ENCODE measurements at regions not wholly inside any gene's neighbourhood (a gene's known extent, or its start where the extent isn't known, plus 50 kb on each side); places are given as distances from the start of the nearest gene placed in this dataset.

DNA sequence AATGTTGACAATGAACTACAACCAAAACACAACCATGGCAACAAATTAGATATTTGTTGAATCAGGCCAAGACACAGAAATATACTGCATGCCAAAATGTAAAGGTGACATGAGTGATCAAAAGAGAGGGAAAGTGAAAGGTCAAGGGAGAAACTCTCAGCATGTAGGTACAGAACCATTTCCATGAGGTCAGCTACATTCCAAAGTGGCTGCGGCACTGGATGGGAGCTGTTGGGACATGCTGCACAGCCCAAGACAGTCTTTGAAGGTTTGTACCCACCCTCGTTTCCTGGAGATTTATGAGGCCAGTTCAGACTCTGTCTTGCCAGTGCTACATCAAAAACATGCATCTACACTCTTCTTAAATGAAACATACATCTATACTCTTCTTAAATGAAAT is 579.9 kb downstream of the BMP2 start:
- no peaks in the 10 kb centered on the region for H3K27me3 ChIP-seq
- H3K4me3 ChIP-seq, result no peak overlapping the region
- no peak overlapping the region for H3K27ac ChIP-seq
- DNase-seq, result no peak
- no peaks in the 10 kb centered on the region for H3K4me1 ChIP-seq
- no peaks in the 10 kb centered on the region for H3K9me3 ChIP-seq (replicated peaks)
- no peaks in the 10 kb centered on the region for H3K36me3 ChIP-seq

DNA sequence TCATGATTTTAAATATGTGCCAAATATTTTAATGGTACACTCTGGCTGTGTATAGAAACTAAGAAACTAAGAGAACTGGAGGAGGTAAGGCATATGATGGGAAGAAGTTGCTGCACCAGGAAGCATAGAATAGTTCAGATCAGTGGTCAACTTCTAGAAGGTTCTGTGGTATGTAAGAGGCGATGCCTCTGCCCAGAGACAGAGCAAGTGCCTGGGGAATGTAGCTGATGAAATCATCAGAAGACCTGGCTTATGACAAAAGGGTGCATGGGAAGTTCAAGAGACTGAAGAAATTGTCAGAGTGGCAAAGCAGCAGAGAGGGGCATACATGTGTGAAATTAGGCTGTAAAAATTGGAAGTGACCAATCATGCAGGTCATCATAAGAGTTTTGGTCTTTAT is 580.8 kb downstream of the BMP2 start:
- Histone ChIP-seq H3K9me3 (replicated peaks) (no peaks in the 10 kb centered on the region), H3K27me3 (no peaks in the 10 kb centered on the region), H3K36me3 (no peaks in the 10 kb centered on the region), H3K4me1 (no peaks in the 10 kb centered on the region), H3K4me3 (no peak overlapping the region), H3K27ac (no peak overlapping the region)
- no peak for DNase-seq

DNA sequence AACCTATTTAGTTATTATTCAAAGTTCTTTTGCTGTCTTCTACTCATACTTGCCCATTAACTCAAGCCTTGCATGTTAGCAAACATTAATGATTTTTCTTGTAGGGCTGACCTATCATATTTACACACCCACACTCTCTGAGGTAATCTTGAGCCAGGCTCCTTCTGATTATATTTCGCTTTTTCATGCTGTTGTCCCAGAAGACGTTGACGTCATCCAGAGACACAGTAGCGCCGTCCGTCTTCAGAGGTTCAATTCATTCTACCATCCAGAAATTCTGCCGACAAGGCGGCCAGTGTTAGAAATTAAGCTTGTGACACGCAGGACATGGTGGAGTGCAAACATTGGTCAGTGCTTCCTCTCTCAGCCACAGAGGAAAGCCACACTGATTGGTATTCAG is 584.7 kb downstream of the BMP2 start:
- Histone ChIP-seq H3K36me3 (no peaks in the 10 kb centered on the region), H3K27me3 (no peaks in the 10 kb centered on the region), H3K4me1 (no peaks in the 10 kb centered on the region), H3K4me3 (no peak overlapping the region), H3K9me3 (replicated peaks) (no peaks in the 10 kb centered on the region), H3K27ac (no peak overlapping the region)
- no peak for DNase-seq

DNA sequence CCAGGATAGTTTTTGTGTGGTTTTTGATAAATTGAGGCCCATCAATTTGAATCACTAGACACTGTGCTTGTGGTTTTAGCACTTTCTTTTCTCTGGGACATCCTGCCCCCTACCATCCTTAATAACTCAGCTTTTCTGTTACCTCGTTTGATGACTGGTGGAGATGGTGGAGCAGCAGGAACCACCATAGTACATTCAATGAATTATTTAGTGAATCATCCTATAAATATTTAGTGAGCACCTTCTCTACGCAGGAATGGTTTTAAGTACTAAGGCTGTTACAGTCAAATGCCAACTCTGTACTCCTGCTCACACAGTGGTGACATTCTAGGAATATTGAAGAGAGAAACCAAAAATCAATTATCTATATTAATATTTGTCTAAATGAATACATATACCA is 585.2 kb downstream of the HAO1 start:
- H3K27me3 ChIP-seq, result no peaks in the 10 kb centered on the region
- H3K4me3 ChIP-seq, result no peak overlapping the region
- no peaks in the 10 kb centered on the region for H3K4me1 ChIP-seq
- no peaks in the 10 kb centered on the region for H3K36me3 ChIP-seq
- no peak for DNase-seq
- no peak overlapping the region for H3K27ac ChIP-seq
- H3K9me3 ChIP-seq (replicated peaks), result no peaks in the 10 kb centered on the region

DNA sequence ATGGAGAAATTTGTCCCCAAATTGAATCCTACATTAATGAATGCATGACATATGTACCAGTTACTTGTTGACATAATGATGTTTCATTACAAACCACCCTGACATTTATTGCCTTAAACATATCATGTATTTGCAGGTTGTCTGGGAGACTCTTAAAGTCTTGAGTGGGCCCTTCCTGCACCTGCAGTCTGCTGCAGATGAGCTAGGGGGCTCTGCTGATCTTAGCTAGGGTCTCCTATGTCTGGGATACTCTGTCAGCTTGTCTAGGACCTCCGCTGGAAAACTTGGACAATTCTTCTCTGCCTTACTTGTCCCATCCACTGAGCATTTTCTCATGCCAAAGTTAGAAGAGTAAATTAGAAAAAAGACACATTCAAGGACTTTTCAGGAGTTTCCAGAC is 581.6 kb downstream of the HAO1 start:
- H3K27ac ChIP-seq, result no peak overlapping the region
- H3K4me3 ChIP-seq, result no peak overlapping the region
- H3K4me1 ChIP-seq, result no peaks in the 10 kb centered on the region
- H3K36me3 ChIP-seq, result no peaks in the 10 kb centered on the region
- no peaks in the 10 kb centered on the region for H3K27me3 ChIP-seq
- DNase-seq, result peak in 1 of 2 experiments; percentile 6
- no peaks in the 10 kb centered on the region for H3K9me3 ChIP-seq (replicated peaks)

DNA sequence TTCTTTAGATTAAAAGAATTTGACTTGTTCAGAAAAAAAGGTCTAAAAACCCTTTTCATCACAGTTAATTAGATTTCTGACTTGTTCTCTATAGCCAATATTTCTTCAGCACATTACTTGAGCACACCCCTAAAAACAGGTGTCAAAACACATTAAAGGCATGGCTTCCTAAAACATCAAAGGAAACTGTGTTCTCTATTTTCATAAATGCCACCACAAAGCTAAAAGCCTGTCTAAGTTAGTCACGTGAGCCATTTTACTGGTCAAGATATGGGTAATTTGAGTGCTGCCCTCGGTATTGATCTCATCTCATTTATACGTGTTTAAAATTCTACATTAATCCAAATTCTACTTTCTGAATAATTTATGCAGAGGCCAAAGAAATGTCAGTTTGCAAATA is 580.5 kb downstream of the HAO1 start:
- H3K27ac ChIP-seq, result no peak overlapping the region
- no peaks in the 10 kb centered on the region for H3K27me3 ChIP-seq
- H3K4me1 ChIP-seq, result no peaks in the 10 kb centered on the region
- H3K9me3 ChIP-seq (replicated peaks), result no peaks in the 10 kb centered on the region
- DNase-seq, result no peak
- H3K36me3 ChIP-seq, result no peaks in the 10 kb centered on the region
- no peak overlapping the region for H3K4me3 ChIP-seq

DNA sequence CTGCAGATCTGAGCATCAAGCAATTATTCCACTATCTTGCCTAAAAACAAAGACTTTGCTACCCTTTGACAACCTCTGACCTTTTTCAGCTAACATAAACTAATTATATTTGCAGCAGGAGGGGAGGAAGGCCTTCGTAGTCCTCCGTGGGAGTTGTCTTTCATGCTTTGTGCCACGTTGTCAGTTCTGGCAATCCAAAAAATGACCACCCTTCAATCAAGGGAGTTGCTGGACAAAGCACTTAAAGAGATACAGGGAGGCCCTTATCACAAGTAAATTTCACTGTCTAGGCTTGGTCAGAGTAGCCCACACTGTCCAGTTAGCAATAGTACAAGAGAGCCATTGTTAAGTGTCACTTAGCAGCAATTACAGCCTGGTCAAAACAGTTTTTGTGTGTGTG is 578.9 kb downstream of the HAO1 start:
- Histone ChIP-seq H3K27me3 (no peaks in the 10 kb centered on the region), H3K9me3 (replicated peaks) (no peaks in the 10 kb centered on the region), H3K27ac (no peak overlapping the region), H3K4me3 (no peak overlapping the region), H3K4me1 (no peaks in the 10 kb centered on the region), H3K36me3 (no peaks in the 10 kb centered on the region)
- no peak for DNase-seq

DNA sequence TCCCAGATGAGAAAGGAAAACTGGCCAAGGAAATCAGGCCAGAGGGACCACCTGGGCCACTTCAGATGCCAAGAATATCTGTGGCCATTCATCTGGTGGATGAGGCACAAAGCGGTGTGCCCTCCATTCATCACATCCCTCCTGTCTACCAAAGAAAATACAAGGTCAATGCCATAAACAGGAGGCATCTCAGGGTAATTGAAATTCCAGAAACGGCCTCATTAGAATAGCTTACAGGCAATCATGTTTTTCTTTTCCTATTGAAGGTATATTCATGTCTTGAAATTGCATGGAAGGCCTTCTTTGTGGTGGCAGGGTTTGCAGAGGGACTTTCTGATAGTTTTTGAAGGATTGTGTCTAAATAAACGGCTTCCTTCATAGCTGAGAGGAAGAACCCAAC is 578.3 kb downstream of the HAO1 start:
- H3K4me1 ChIP-seq, result no peaks in the 10 kb centered on the region
- H3K4me3 ChIP-seq, result no peak overlapping the region
- H3K36me3 ChIP-seq, result no peaks in the 10 kb centered on the region
- no peak overlapping the region for H3K27ac ChIP-seq
- no peak for DNase-seq
- H3K27me3 ChIP-seq, result no peaks in the 10 kb centered on the region
- no peaks in the 10 kb centered on the region for H3K9me3 ChIP-seq (replicated peaks)

DNA sequence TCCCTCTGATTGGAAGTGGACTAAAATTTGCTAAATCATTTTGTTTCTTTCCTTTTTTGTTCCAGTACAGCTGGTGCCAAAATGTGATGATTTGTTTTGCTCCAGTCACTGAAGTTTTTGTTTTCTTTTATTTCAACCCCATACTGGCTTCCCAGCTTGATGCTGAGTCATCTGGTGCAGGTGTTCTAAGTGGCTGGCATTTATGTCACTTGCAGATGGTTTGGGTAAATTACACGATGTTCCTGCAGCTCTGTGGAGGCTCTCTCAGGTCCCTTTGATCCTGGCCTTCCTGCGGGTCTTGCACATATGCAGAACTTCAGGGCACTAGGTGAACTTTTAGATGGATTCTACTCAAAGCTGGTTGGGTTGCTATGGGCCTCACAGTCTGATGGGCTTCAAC is 577.7 kb downstream of the HAO1 start:
- no peaks in the 10 kb centered on the region for H3K9me3 ChIP-seq (replicated peaks)
- no peaks in the 10 kb centered on the region for H3K27me3 ChIP-seq
- no peak overlapping the region for H3K27ac ChIP-seq
- H3K4me3 ChIP-seq, result no peak overlapping the region
- H3K36me3 ChIP-seq, result no peaks in the 10 kb centered on the region
- H3K4me1 ChIP-seq, result no peaks in the 10 kb centered on the region
- no peak for DNase-seq

DNA sequence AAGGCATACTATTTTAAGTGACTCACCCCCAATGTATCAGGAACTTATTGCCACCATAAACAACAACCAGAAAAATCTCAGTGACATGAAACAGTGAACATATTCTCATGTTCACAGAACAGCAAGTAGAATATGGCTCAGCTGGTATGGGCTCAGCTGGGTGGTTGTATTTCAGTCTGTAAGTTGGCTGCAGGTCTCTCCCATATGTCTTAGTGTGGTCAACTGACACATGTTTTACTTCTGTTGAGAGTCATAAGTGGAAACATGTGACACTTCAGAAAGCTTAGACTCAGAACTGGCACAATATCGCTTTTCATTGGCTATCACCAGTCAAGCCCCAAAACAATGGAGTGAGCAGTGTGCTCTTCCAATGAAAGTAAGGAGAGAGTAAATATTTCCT is 574.1 kb downstream of the HAO1 start:
- Histone ChIP-seq H3K27ac (no peak overlapping the region), H3K9me3 (replicated peaks) (no peaks in the 10 kb centered on the region), H3K36me3 (no peaks in the 10 kb centered on the region), H3K4me1 (no peaks in the 10 kb centered on the region), H3K27me3 (no peaks in the 10 kb centered on the region), H3K4me3 (no peak overlapping the region)
- no peak for DNase-seq

DNA sequence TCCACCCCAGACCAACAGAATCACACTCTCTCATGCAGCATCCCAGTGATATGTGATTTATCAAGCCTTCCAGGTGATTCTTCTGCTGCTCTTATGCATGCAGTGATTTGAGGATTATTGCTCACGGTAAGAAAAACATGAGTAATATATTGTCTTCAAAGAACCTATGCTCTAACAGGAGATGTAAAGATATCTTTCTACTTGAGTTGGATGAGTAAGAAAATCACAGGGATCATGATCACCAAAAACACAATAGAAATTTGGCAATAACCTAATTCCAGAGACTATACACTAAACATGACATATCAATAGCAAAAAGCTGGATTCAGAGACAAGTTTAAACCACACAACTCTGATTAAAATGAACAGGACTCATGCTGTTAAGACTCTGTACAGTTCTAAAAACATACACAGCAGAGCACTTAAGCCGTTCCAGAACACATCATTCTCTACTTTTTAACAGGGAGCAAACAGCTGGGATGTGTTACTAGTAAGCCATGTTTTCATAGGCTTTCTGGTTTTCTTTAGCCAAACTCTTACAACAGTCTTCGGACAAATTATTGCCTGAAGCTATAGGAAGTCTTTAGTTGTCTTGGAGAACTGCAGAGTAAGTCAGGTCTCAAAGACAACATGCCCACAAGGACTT is 568.6 kb downstream of the HAO1 start:
- Histone ChIP-seq H3K4me1 (no peaks in the 10 kb centered on the region), H3K9me3 (replicated peaks) (no peaks in the 10 kb centered on the region), H3K36me3 (no peaks in the 10 kb centered on the region), H3K4me3 (no peak overlapping the region), H3K27ac (no peak overlapping the region), H3K27me3 (no peaks in the 10 kb centered on the region)
- no peak for DNase-seq

DNA sequence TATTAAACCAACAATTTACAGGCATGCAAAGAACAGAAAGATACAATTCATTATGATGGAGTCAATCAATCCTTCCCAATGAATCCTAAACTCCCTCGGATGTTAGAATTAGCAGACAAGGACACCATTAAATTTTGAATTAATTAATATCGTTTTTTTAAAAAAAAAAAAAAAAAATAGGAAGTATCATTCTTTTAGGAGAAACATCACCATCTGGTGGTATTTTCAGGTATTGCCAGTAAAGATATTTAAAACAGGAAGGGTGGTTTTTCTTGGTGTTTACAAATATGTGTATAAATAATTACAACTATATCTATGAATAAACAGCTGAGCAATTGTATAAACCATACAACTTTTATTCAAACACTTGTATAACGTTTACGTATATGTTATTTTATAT is 564.4 kb downstream of the HAO1 start:
- Histone ChIP-seq H3K27me3 (no peaks in the 10 kb centered on the region), H3K4me1 (no peaks in the 10 kb centered on the region), H3K27ac (no peak overlapping the region), H3K36me3 (no peaks in the 10 kb centered on the region), H3K4me3 (no peak overlapping the region), H3K9me3 (replicated peaks) (no peaks in the 10 kb centered on the region)
- DNase-seq, result peak in 1 of 2 experiments; percentile 43

DNA sequence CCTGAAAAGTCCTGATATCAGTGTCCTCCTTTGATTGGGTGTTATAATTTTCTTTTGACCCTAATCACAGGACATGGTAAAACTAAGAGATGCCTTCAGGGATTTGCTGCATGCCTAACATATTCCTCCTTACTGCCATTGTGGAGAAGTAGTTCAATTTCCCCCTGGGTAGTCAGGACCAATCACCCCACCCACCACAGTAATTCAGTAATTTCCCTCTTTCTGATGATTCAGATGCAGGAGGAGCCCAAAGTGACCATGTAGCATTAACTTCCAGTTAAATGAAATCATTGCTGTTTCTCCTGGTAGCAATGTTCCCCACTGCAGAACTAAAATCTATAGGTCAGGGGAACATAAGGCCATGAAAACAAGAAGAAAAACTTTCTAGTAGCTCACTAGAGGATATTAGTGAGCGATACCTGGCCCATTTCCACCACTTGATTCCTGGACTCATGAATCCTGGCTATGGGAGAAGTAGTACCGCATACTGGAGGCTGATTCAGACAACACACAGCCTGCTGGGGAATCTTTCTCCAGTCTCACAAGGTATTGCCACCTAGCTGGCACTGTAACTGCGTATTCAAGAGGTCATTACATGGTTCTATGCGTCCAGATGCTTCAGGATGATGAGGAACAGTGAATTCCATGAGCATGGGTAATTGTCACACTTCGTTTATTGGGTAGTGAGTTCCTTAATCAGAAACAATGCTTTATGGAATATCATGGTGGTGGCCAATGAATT is 561.2 kb downstream of the HAO1 start:
- Histone ChIP-seq H3K9me3 (replicated peaks) (no peaks in the 10 kb centered on the region), H3K27ac (no peak overlapping the region), H3K4me1 (no peaks in the 10 kb centered on the region), H3K27me3 (no peaks in the 10 kb centered on the region), H3K36me3 (no peaks in the 10 kb centered on the region), H3K4me3 (no peak overlapping the region)
- DNase-seq, result no peak

DNA sequence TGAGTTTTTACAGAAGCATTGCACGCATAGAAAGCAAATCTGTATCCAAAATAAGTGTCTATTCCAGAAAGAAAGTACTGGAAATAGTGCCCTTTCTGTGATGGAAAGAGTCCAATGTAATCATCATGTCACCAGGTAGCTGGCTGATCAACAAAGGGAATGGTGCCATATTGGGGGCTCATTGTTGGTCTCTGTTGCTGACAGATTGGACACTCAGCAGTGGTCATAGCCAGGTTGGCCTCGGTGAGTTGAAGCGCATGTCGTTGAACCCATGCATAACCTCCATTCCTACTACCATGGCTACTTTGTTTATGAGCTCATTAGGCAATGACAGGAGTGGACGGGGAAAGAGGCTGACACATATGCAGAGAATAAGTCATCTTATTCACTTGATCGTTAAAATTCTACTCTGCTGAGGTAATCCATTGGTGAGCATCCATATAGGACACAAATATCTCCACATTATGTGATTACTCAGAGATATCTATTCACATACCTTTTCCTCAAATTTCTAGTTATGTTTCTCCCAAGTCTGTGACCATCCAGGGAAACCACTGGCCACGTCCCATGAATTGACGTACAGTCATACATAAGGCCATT is 560.5 kb downstream of the HAO1 start:
- no peaks in the 10 kb centered on the region for H3K36me3 ChIP-seq
- H3K4me1 ChIP-seq, result no peaks in the 10 kb centered on the region
- DNase-seq, result no peak
- no peaks in the 10 kb centered on the region for H3K9me3 ChIP-seq (replicated peaks)
- no peak overlapping the region for H3K4me3 ChIP-seq
- no peaks in the 10 kb centered on the region for H3K27me3 ChIP-seq
- no peak overlapping the region for H3K27ac ChIP-seq

DNA sequence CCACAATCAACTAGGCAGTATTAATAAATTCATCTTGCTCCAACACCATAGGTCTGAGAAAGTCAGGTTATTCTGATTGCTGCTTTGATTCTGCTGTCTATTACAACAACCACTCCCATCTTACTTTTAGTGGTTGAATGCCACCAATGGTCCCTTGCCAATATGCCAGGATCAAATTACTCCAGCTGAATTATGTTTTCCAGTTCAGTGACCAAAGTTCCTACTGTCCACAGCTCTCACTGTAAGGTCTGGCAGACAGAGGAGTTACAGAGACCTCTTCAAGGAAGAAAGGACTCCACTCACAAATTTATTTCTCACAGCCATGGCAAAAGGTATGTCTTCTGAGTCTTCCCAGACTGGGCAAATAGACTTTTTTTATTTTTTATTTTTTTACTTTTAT is 557.0 kb downstream of the HAO1 start:
- Histone ChIP-seq H3K4me3 (no peak overlapping the region), H3K36me3 (no peaks in the 10 kb centered on the region), H3K27me3 (no peaks in the 10 kb centered on the region), H3K27ac (no peak overlapping the region), H3K4me1 (no peaks in the 10 kb centered on the region), H3K9me3 (replicated peaks) (no peaks in the 10 kb centered on the region)
- DNase-seq, result no peak

All from SJCRH30 (cell line).